Upper lobe of left lung (tissue), 6 donors: ENCODE measurements at regions not wholly inside any gene's neighbourhood (a gene's known extent, or its start where the extent isn't known, plus 50 kb on each side); places are given as distances from the start of the nearest gene placed in this dataset.
A peak's percentile ranks its signal among the peaks of the same experiment; 100 is the strongest.

Source experiments
- ATAC-seq, 2 donors: fragments of 200-7000 bp; cut with Tn5 transposase; one replicate each; pipeline ENCODE4 v1.9.1; 2022; ENCODE audit warnings: mild to moderate bottlenecking in 2 of 2, moderate library complexity in 2 of 2; ENCODE audit not compliant: low FRiP score in 2 of 2
- DNase-seq, 2 donors: peaks; one replicate each; pipeline ENCODE4 v3.0.0-alpha.2; 2019 to 2020
- H3K27ac ChIP-seq, 4 donors: fragments of 200-600 bp; sonication (generic); one replicate each; pipeline ENCODE4 v1.5.1; 2016 to 2019
- H3K27me3 ChIP-seq, 4 donors: fragments of 200-600 bp; sonication (generic); one replicate each; pipeline ENCODE4 v1.5.1; 2017 to 2019
- H3K36me3 ChIP-seq, 4 donors: fragments of 200-600 bp; sonication (generic); one replicate each; pipeline ENCODE4 v1.5.1; 2016 to 2019
- H3K4me1 ChIP-seq, 4 donors: fragments of 200-600 bp; sonication (generic); one replicate each; pipeline ENCODE4 v1.5.1; 2018 to 2019
- H3K4me3 ChIP-seq, 4 donors: fragments of 200-600 bp; sonication (generic); one replicate each; pipeline ENCODE4 v1.5.1; 2017 to 2019; ENCODE audit warnings: mild to moderate bottlenecking in 2 of 4, moderate library complexity in 1 of 4
- H3K9me3 ChIP-seq, 4 donors: fragments of 200-600 bp; sonication (generic); one replicate each; pipeline ENCODE4 v1.5.1; 2018 to 2019
- EP300 ChIP-seq, 4 donors: sonication (generic); formaldehyde crosslinking; IDR thresholded peaks; one replicate each; pipeline ENCODE4 v1.5.1; 2017; ENCODE audit warnings: antibody characterized with exemption in 4 of 4, control low read depth in 2 of 4
- POLR2A ChIP-seq, 4 donors: fragments of 450-650 bp; IDR thresholded peaks; one replicate each; pipeline ENCODE4 v1.5.1; 2016 to 2017; ENCODE audit warnings: antibody characterized with exemption in 4 of 4, mild to moderate bottlenecking in 2 of 4
- POLR2AphosphoS5 ChIP-seq, 2 donors: sonication (generic); formaldehyde crosslinking; IDR thresholded peaks; one replicate each; pipeline ENCODE4 v1.5.1; 2017; ENCODE audit warnings: antibody characterized with exemption in 2 of 2
- WGBS, 2 donors: methylation state at CpG; one replicate each; pipeline ENCODE4 v1.1.5; 2017 to 2018; 5-methylcytosine and 5-hydroxymethylcytosine counted together
- TF ChIP-seq, protein P1 (sequence below), 6 experiments: fragments of 450-650 bp in 4 of 6; fragments of 200-600 bp in 2 of 6; sonication (generic) in 2 of 6; IDR thresholded peaks; one replicate each; pipeline ENCODE4 v1.5.1; 2016 to 2019; ENCODE audit warnings: antibody characterized with exemption in 6 of 6
- donor health status: DM: no; HTN: no; CAD: no; lungs with moderate emphysema.
- donor health status: DM: no; HTN: yes; CAD: no; lungs with severe emphysema.

GRCh38 chr7:115146148-115146547 is 224.3 kb downstream of the MDFIC start:
- Histone ChIP-seq H3K4me3 (no peak overlapping the region), H3K27me3 (no peaks in the 10 kb centered on the region), H3K36me3 (no peaks in the 10 kb centered on the region), H3K27ac (peak overlapping the region in 2 of 4 donors; percentile 31 to 67), H3K4me1 (peaks cover 0 to 13% (median 5%) of the 10 kb centered on the region in 4 donors), H3K9me3 (no peaks in the 10 kb centered on the region)
- DNase-seq, result peak in 1 of 2 donors; percentile 43
- peak; percentile 43 to 45 for ATAC-seq
- TF ChIP-seq POLR2AphosphoS5 (IDR thresholded peaks at IDR 0.05) (no peak), POLR2A (IDR thresholded peaks at IDR 0.05) (no peak), EP300 (IDR thresholded peaks at IDR 0.05) (no peak)
- TF ChIP-seq, protein P1, sequence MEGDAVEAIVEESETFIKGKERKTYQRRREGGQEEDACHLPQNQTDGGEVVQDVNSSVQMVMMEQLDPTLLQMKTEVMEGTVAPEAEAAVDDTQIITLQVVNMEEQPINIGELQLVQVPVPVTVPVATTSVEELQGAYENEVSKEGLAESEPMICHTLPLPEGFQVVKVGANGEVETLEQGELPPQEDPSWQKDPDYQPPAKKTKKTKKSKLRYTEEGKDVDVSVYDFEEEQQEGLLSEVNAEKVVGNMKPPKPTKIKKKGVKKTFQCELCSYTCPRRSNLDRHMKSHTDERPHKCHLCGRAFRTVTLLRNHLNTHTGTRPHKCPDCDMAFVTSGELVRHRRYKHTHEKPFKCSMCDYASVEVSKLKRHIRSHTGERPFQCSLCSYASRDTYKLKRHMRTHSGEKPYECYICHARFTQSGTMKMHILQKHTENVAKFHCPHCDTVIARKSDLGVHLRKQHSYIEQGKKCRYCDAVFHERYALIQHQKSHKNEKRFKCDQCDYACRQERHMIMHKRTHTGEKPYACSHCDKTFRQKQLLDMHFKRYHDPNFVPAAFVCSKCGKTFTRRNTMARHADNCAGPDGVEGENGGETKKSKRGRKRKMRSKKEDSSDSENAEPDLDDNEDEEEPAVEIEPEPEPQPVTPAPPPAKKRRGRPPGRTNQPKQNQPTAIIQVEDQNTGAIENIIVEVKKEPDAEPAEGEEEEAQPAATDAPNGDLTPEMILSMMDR (IDR thresholded peaks at IDR 0.05), result peak in 2 of 6 experiments; percentile 22 to 42
- WGBS, 2 donors, result 66 to 79% methylated on average over 3 of the region's 3 CpGs

- WGBS, 2 donors, result 21 to 34% methylated on average over 2 of the region's 2 CpGs
- no peak overlapping the region for H3K4me3 ChIP-seq
- peak in 1 of 2 donors; percentile 67 for ATAC-seq
- peak overlapping the region in 2 of 4 donors; percentile 31 to 67 for H3K27ac ChIP-seq
- DNase-seq, result no peak
- TF ChIP-seq EP300 (IDR thresholded peaks at IDR 0.05), result no peak
- TF ChIP-seq POLR2A (IDR thresholded peaks at IDR 0.05), result no peak
- TF ChIP-seq, protein P1 (IDR thresholded peaks at IDR 0.05), result no peak
- TF ChIP-seq POLR2AphosphoS5 (IDR thresholded peaks at IDR 0.05), result no peak
- H3K4me1 ChIP-seq, result peaks cover 0 to 13% (median 5%) of the 10 kb centered on the region in 4 donors
- H3K27me3 ChIP-seq, result no peaks in the 10 kb centered on the region
- H3K9me3 ChIP-seq, result no peaks in the 10 kb centered on the region
- H3K36me3 ChIP-seq, result no peaks in the 10 kb centered on the region
Measured at GRCh38 chr7:115145512-115145911, 223.6 kb downstream of the MDFIC start.

DNA sequence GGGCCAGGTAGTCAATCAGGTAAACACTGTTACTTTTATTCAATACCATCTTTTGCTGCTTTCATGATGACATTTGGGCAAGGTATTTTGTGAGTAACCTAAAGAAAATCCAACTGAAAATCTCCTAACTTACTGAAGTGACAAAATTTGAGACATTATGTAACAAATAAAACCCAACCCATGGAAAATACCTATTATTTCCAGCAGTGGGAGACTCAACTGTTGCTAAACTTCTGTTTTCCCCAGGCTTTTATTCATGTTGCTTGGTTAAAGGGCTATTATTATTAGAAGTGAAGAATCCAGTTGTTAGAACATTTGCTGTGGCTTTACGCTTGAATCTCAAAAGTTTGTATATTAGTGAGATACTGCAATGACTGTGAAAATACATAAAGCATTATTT is 215.9 kb downstream of the MDFIC start:
- DNase-seq (no peak), ATAC-seq (no peak)
- 98 to 100% methylated on average over 1 of the region's 1 CpG for WGBS, 2 donors
- Histone ChIP-seq H3K27ac (no peak overlapping the region), H3K4me1 (peaks cover 9 to 19% (median 13%) of the 10 kb centered on the region in 4 donors), H3K36me3 (no peaks in the 10 kb centered on the region), H3K9me3 (no peaks in the 10 kb centered on the region), H3K4me3 (no peak overlapping the region), H3K27me3 (no peaks in the 10 kb centered on the region)
- TF ChIP-seq, protein P1 (IDR thresholded peaks at IDR 0.05), result no peak
- TF ChIP-seq POLR2AphosphoS5 (IDR thresholded peaks at IDR 0.05) (no peak), POLR2A (IDR thresholded peaks at IDR 0.05) (no peak), EP300 (IDR thresholded peaks at IDR 0.05) (no peak)

GRCh38 chr7:115136796-115137443 is 215.0 kb downstream of the MDFIC start:
- no peaks in the 10 kb centered on the region for H3K9me3 ChIP-seq
- ATAC-seq, result no peak
- no peaks in the 10 kb centered on the region for H3K36me3 ChIP-seq
- no peak overlapping the region for H3K27ac ChIP-seq
- whole genome bisulfite sequencing, 2 donors, result 84 to 90% methylated on average over 3 of the region's 3 CpGs
- no peak for DNase-seq
- TF ChIP-seq, protein P1 (IDR thresholded peaks at IDR 0.05), result no peak
- TF ChIP-seq POLR2A (IDR thresholded peaks at IDR 0.05) (no peak), POLR2AphosphoS5 (IDR thresholded peaks at IDR 0.05) (no peak), EP300 (IDR thresholded peaks at IDR 0.05) (no peak)
- peaks cover 9 to 19% (median 13%) of the 10 kb centered on the region in 4 donors for H3K4me1 ChIP-seq
- no peak overlapping the region for H3K4me3 ChIP-seq
- H3K27me3 ChIP-seq, result no peaks in the 10 kb centered on the region
